Stimulated activated CD8-positive, alpha-beta memory T cell treated with anti-CD3 and anti-CD28 coated beads, Interleukin-12 subunit alpha, Interleukin-12 subunit beta, amount 100 ng/mL, for 24 hours (primary cell): ENCODE measurements at regions not wholly inside any gene's neighbourhood (a gene's known extent, or its start where the extent isn't known, plus 50 kb on each side); places are given as distances from the start of the nearest gene placed in this dataset.

Experiments
- DNase-seq: peaks from one replicate; pipeline ENCODE4 v3.0.0-alpha.2; 2020; ENCODE audit errors: extremely low read depth

GRCh38 chr11:115872416-115872815, 368.2 kb upstream of the CADM1 start:
- DNase-seq: no peak

- no peak for DNase-seq
Observed at GRCh38 chr11:115871161-115871760, 367.0 kb upstream of the CADM1 start.

GRCh38 chr11:115869780-115870431, 365.7 kb upstream of the CADM1 start:
- DNase-seq: no peak

GRCh38 chr11:115869131-115869530, 364.9 kb upstream of the CADM1 start:
- no peak for DNase-seq

- DNase-seq: no peak
Observed at GRCh38 chr11:115860246-115860645, 356.0 kb upstream of the CADM1 start.

- DNase-seq: no peak
Observed at GRCh38 chr11:115848611-115849010, 344.4 kb upstream of the CADM1 start.

- no peak for DNase-seq
Observed at GRCh38 chr11:115848080-115848479, 343.9 kb upstream of the CADM1 start.

GRCh38 chr11:115845872-115846271, 341.7 kb upstream of the CADM1 start:
- no peak for DNase-seq

- no peak for DNase-seq
Observed at GRCh38 chr11:115843685-115844084, 339.5 kb upstream of the CADM1 start.

GRCh38 chr11:115843111-115843510, 338.9 kb upstream of the CADM1 start:
- DNase-seq: no peak

GRCh38 chr11:115820026-115820425, 315.8 kb upstream of the CADM1 start:
- no peak for DNase-seq

- DNase-seq: no peak
Observed at GRCh38 chr11:115819014-115819413, 314.8 kb upstream of the CADM1 start.

GRCh38 chr11:115817844-115818468, 313.7 kb upstream of the CADM1 start:
- no peak for DNase-seq

GRCh38 chr11:115808351-115808940, 304.2 kb upstream of the CADM1 start:
- DNase-seq: no peak

GRCh38 chr11:115806056-115806455, 301.8 kb upstream of the CADM1 start:
- DNase-seq: no peak

- no peak for DNase-seq
Observed at GRCh38 chr11:115803073-115803740, 299.0 kb upstream of the CADM1 start.

- no peak for DNase-seq
Observed at GRCh38 chr11:115802641-115803040, 298.4 kb upstream of the CADM1 start.

- DNase-seq: no peak
Observed at GRCh38 chr11:115792903-115793302, 288.7 kb upstream of the CADM1 start.

GRCh38 chr11:115787302-115787701, 283.1 kb upstream of the CADM1 start:
- no peak for DNase-seq

GRCh38 chr11:115784796-115785521, 280.7 kb upstream of the CADM1 start:
- no peak for DNase-seq

GRCh38 chr11:115780646-115781362, 276.6 kb upstream of the CADM1 start:
- DNase-seq: no peak
